ENCODE measurements at regions not wholly inside any gene's neighbourhood (a gene's known extent, or its start where the extent isn't known, plus 50 kb on each side); places are given as distances from the start of the nearest gene placed in this dataset.

DNA sequence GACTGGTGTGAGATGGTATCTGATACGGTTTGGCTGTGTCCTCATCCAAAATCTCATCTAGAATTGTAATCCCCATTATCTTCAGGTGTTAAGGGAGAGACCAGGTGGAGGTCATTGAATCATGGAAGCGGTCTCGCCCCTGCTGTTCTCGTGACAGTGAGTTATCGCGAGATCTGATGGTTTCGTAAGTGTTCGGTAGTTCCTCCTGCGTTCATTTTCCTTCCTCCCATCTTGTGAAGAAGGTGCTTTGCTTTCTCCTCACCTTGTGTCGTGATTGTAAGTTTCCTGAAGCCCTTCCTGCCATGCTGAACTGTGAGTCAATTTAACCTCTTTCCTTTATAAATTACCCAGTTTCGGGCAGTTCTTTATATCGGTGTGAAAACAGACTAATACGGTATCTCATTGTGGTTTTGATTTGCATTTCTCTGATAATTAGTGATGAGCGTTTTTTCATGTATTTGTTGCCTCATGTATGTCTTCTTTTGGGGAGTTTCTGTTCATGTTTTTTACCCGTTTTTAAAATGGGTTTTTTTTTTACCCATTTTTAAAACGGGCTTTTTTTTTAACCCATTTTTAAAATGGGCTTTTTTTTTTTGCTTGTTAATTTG, 102.8 kb upstream of the SLC10A2 start:
- TF ChIP-seq GATA3 (IDR thresholded peaks at IDR 0.05; ENCODE audit: low read depth, low read length) (no peak), GATA2 (IDR thresholded peaks at IDR 0.05; ENCODE audit: low read depth, low read length) (no peak)

DNA sequence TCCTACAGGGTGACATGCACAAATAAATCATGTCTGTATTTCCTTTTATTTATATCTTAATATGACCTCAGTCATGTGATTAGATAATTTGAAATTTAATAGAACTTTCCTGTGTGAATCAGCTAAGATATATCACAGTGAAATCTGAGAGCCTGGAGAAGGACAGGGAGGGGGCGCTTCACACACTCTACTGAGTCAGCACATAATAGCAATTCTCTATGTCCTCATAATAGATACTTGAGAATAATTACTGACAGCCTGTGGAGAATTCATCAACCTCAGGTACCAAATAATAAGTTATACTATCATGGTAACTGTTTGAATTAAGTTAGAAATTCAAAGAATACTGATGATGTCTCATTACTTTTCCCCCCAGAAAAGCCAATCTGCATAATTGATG, 98.0 kb upstream of the SLC10A2 start:
- TF ChIP-seq GATA2 (IDR thresholded peaks at IDR 0.05; ENCODE audit: low read depth, low read length) = no peak
- TF ChIP-seq GATA3 (IDR thresholded peaks at IDR 0.05; ENCODE audit: low read depth, low read length) = no peak

DNA sequence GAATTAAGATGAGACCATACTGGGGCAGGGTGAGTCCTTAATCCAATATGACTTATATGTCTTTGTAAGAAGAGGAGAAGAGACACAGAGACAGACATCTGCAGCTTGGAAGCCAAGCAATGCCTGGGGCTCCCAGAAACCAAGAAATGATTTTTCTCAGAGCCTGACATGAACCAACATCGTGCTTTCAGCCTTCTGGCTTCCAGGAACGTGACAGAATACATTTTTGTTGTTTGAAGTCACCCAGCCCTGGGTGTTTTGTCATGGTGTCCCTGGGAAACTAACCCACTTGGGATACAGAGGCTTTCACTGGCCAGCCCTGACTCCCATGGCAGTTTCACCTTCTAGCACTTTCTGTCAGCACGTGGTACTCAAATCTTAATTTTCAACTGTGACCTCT, 95.3 kb upstream of the SLC10A2 start:
- no peak for TF ChIP-seq GATA3 (IDR thresholded peaks at IDR 0.05; ENCODE audit: low read depth, low read length)
- TF ChIP-seq GATA2 (IDR thresholded peaks at IDR 0.05; ENCODE audit: low read depth, low read length) = no peak

DNA sequence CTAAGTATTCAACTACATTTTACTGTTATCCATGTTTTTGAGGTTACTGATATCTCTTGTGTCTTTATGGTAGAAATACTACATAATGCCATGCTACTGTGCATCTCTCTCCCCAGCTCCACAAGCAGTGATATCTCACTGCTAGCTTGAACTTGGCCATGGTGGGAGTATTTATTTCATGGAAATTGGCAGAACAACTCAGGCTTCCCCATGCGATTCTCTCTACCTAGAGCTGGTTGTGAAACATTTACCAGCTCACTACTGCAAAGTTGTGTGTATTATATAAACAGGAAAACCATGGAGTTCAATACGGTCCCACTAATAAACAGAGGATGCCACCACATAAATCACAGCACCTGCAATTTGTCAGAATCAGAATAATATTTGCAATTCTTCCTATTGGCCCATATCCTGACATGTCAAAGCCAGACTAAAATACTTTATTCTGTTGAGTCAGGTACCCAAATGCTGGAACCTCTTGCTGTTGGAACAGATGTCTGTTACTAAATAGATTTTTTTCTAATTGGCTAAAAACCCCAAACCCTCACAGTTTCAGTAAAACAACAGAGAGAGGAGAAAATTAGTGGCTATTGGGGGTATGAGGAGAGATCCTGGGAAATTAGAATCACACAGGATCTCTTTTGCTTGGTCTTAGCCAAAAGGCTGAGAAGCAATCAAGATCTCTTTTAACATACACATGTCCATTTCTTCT, 91.4 kb upstream of the SLC10A2 start:
- TF ChIP-seq GATA2 (IDR thresholded peaks at IDR 0.05; ENCODE audit: low read depth, low read length) = no peak
- no peak for TF ChIP-seq GATA3 (IDR thresholded peaks at IDR 0.05; ENCODE audit: low read depth, low read length)

DNA sequence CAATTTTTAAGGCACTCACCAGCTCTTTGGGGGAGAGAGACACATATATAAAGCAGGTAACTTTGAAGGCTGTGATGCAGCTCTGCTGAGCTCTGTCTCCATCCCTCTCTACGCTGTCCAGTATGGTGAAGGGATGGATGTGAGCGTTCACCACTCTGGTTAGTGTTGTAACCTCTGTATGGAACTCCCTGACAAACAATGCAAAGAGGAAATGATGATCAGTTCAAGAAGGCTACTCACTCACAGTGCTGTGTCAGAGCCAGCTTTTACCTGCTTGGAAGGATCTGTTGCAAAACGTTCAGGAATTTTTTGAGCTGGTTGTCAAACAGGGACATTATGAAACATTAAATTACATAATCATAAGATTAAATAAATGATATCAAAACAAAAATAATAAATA, 90.8 kb upstream of the SLC10A2 start:
- TF ChIP-seq GATA2 (IDR thresholded peaks at IDR 0.05; ENCODE audit: low read depth, low read length) = no peak
- no peak for TF ChIP-seq GATA3 (IDR thresholded peaks at IDR 0.05; ENCODE audit: low read depth, low read length)

DNA sequence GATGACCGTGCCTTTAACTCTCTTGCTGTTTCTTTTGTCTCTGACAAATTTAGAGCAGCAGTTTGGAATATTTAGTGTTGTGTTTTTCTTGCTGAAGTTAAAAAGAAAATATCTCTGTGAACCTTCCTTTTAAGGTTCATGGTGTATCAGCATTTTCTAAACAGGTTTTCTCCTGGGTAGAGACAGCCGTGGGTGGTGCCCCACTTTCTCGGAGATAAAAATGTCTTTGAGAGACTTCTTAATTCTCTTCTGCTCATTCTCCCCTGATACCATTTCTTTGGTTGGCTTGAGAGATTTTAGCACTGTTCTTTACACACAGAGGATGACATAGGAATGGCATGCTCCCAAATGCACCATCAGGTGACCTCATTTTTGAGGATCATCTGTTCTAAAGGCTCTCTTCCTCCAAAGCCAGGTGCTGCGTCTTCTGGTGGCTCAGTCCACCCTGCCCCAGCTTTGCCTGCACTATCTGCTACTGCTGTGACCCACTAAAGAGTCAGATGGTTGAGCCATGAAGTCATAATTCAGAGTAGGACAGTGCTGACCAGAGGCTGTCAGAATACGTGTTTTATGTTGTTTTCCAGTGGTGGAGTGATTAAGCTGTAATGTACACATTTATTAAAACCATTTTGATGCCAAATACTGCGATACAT, 90.3 kb upstream of the SLC10A2 start:
- TF ChIP-seq GATA3 (IDR thresholded peaks at IDR 0.05; ENCODE audit: low read depth, low read length) = no peak
- no peak for TF ChIP-seq GATA2 (IDR thresholded peaks at IDR 0.05; ENCODE audit: low read depth, low read length)

DNA sequence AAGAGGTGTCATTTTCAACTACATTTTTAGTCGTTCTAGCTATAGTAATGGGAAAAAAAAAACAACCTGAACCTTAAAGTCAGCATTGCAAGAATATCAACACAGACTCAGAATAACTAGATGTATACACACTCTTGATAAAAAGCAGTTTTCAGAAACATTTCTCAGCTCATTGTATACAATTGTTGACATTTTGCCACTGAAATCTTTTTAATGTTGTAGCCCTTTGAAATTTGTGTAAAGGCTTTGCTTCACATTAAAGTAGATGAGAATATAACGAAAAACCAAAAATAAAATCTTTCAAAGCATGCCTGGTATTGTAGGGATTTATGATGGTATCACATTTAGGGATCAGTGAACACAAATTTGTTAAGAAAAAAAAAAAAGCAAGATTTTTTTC, 87.2 kb upstream of the SLC10A2 start:
- TF ChIP-seq GATA2 (IDR thresholded peaks at IDR 0.05; ENCODE audit: low read depth, low read length) (no peak), GATA3 (IDR thresholded peaks at IDR 0.05; ENCODE audit: low read depth, low read length) (no peak)

DNA sequence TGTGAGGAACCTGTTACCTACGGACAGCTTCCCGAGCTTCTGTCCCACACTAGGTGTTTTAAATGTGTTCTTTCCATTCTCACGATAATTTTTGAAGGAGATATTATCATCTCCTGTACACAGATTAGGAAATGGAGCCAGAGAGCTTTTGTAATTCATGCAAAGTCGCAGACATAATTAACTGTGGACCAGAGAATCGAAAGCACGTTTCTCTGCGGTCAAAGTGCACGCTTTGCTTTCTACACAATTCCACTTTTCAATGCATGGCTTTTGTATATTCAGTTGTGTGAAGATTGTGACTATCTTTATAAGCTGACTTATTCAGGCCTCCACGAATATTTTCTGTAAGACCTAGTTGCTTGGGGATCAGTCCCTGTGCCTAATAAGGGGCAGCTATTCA, 81.7 kb upstream of the SLC10A2 start:
- TF ChIP-seq GATA2 (IDR thresholded peaks at IDR 0.05; ENCODE audit: low read depth, low read length) = no peak
- no peak for TF ChIP-seq GATA3 (IDR thresholded peaks at IDR 0.05; ENCODE audit: low read depth, low read length)

DNA sequence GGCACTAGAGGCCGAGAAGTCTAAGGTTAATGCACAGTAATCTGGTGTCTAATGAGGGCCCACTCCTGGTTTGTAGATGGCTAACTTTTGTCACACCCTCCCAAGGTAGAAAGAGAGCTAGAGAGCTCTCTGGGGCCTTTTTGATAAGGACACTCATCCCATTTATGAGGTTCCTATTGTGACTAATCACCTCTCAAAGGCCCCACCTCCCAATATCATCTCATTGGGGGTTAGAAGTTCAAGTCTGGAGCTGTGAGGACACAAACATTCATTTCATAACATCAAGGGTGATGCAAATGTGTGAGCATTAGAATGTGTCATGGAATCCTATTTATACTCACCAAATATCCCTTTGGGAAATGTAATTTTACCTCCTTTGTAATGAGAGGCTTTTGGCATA, 79.2 kb upstream of the SLC10A2 start:
- no peak for TF ChIP-seq GATA2 (IDR thresholded peaks at IDR 0.05; ENCODE audit: low read depth, low read length)
- no peak for TF ChIP-seq GATA3 (IDR thresholded peaks at IDR 0.05; ENCODE audit: low read depth, low read length)

DNA sequence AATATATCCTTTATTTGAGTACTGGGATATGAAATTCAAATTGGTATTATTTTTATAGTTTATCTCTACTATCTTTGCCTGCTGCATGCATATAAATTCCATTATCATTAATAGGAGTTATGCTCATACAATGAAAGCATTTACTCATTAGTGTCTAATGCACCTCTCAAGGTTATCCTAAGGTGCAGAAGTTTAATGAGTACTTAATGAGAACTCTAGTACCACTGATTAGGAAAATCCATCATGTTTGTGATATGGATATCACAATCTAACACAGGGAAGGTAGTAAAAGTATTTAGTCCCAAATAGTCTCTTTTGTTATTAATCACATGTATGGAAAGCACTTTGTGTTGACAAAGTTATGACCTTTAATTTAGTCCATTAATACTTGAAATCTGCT, 77.2 kb upstream of the SLC10A2 start:
- no peak for TF ChIP-seq GATA2 (IDR thresholded peaks at IDR 0.05; ENCODE audit: low read depth, low read length)
- no peak for TF ChIP-seq GATA3 (IDR thresholded peaks at IDR 0.05; ENCODE audit: low read depth, low read length)

DNA sequence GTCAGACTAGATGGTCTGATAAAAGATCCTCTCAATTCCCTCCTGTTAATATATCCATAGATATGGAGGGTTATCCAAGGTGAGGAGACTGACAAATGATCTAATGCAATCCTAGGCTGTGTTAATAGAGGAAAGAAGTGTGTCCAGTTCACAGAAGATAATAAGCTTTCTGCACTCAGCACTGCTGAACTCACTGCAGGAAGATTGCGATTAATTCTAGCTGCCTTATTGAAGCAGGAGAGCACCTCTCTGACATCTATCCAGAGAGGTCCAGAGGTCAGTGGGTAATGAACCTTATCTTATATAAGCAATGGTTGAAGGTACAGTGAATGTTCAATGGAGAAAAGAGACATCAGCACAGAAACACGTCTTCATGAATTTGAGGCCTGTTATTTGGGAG, 75.9 kb upstream of the SLC10A2 start:
- TF ChIP-seq GATA3 (IDR thresholded peaks at IDR 0.05; ENCODE audit: low read depth, low read length) (no peak), GATA2 (IDR thresholded peaks at IDR 0.05; ENCODE audit: low read depth, low read length) (no peak)

DNA sequence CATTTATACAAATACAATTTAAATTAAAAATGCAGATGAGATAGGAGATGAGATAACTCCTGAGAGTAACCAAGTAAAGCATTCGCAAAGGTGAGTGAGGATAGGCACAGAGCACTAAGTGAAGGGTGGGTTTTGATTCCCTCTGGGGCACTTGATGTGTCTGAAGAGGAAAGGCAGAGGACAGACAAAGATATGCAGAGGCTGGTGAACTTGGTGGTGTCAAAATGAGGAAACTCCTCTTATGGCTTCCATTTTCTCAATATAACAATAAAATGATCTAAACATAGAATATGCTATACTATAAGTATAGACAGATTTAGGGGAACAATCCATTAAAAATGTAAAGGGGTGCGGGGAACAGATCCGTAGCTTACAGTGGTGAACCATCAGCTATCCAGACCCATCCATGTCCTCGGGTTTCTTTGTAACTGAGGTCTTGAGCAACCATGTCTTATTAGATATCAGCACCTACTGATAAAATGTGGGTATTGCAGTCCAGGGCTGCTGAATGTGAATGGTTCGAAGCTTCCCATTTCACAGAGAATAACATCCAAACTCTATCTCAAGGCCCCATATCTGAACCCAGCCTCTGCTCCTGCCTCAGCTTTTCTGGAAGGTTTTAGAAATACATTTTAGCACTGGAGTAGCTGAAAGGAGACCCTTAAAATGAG, 73.9 kb upstream of the SLC10A2 start:
- TF ChIP-seq GATA2 (IDR thresholded peaks at IDR 0.05; ENCODE audit: low read depth, low read length) (no peak), GATA3 (IDR thresholded peaks at IDR 0.05; ENCODE audit: low read depth, low read length) (no peak)

DNA sequence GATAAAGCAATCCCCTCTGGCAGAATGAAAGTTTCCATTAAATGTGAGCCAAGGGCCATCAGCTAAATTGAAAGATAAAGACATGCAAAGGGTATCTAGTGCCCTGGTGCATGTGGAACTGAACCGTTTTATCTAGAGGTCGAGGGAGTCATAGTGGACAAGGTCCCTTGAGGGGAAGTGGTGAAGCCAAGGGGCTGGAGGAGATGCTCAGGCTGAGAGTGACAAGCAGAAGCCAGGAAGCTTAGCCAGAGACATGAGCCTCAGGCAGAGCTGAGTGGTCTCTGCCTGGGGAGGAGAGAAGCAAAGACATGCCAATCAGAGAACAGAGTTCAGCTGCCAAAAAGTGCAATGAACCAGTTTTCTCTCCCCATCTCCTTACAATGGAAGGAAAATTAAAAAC, 68.1 kb upstream of the SLC10A2 start:
- TF ChIP-seq GATA2 (IDR thresholded peaks at IDR 0.05; ENCODE audit: low read depth, low read length) = no peak
- TF ChIP-seq GATA3 (IDR thresholded peaks at IDR 0.05; ENCODE audit: low read depth, low read length) = no peak

DNA sequence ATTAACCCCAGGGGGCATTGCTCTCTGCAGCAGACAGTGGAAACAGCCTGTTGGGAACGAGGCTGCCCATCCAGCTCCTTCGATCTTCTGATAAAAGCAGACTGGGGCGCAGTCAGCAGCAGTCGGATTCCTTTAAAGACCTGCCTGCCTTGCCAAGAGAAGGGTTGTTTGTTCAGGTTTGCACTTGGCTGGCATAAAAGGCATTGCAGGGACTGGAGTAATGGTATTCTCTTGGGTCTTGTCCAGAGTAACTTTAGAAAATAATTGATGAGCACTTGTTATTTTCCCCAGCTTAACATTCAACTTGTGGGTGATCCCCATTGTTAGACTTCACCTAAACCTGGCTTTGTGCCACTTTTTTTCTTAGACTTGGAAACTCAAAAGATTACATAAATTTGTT, 67.3 kb upstream of the SLC10A2 start:
- TF ChIP-seq GATA2 (IDR thresholded peaks at IDR 0.05; ENCODE audit: low read depth, low read length) = no peak
- TF ChIP-seq GATA3 (IDR thresholded peaks at IDR 0.05; ENCODE audit: low read depth, low read length) = no peak

Data from SH-SY5Y (cell line).